Dendritic cell treated with granulocyte-macrophage colony-stimulating factor and Interleukin-4, amounts not matched to agents 40 ng/mL and 50 ng/mL, for 4 days (primary cell): ENCODE measurements at regions not wholly inside any gene's neighbourhood (a gene's known extent, or its start where the extent isn't known, plus 50 kb on each side); places are given as distances from the start of the nearest gene placed in this dataset.
"Not testable (repeated sequence)": the region's sequence is repeated elsewhere in the genome, so short reads cannot be mapped to it uniquely, and the experiment has no call there.

Source experiments
- H3K27ac Mint-ChIP-seq: one replicate; pipeline ENCODE4 v1.8.0; 2022; ENCODE audit warnings: mild to moderate bottlenecking, mixed read lengths
- H3K27me3 Mint-ChIP-seq: one replicate; pipeline ENCODE4 v1.8.0; 2022; ENCODE audit warnings: mild to moderate bottlenecking, mixed read lengths
- H3K36me3 Mint-ChIP-seq: one replicate; pipeline ENCODE4 v1.8.0; 2022; ENCODE audit warnings: low read depth, mixed read lengths
- H3K4me1 Mint-ChIP-seq: one replicate; pipeline ENCODE4 v1.8.0; 2022; ENCODE audit warnings: low read depth, mixed read lengths
- H3K4me3 Mint-ChIP-seq: one replicate; pipeline ENCODE4 v1.8.0; 2022; ENCODE audit warnings: mild to moderate bottlenecking, moderate library complexity, mixed read lengths
- H3K9me3 Mint-ChIP-seq: one replicate; pipeline ENCODE4 v1.8.0; 2022; ENCODE audit warnings: mixed read lengths
- intact Hi-C: fragments of 100-400 bp; cut with micrococcal nuclease; formaldehyde crosslinking; loops from one replicate; pipeline ENCODE4 v1.15.0; 2022

DNA sequence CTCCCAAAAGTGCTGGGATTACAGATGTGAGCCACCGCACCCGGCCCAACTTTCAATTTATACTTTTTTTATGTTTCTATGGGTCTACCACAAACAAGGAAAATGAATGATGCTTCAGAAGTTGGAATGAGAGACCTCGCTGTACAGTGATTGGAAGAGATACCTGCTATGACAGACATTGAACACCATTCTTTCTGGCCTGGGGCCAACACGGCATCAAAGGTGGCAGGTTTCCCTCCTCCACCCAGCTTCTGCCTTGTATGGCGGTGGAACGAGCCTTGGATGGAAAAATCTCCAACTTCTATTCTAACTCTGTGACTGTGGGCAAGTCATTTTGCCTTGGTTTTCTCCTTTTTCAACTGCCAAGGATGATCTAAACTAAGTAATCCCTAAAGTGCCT lies 117.8 kb upstream of the FAM174B start:
- Mint-ChIP-seq H3K4me3 (no peak overlapping the region), H3K4me1 (peaks cover 11% of the 10 kb centered on the region), H3K9me3 (peaks cover 10% of the 10 kb centered on the region), H3K27ac (no peak overlapping the region), H3K36me3 (peaks cover 6% of the 10 kb centered on the region), H3K27me3 (no peaks in the 10 kb centered on the region)
- intact Hi-C loops = no loop called here

DNA sequence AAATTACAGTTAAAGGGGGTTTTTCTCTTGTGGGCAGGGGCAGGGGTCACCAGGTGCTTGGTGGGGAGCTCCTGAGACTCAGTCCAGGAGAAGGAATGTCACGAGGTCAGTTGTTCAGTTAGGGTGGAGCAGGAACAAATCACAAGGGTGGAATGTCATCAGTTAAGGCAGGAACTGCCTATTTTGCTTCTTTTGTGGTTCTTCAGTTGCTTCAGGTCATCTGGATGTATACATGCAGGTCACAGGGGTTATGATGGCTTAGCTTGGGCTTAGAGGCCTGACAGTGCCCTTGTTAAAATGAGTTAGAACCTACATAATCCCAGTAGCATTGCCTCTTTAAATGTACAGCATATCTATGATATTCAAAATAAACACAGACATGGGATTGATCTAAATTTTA lies 120.2 kb upstream of the CHD2 start:
- Mint-ChIP-seq H3K4me1 (peaks cover 8% of the 10 kb centered on the region), H3K9me3 (peaks cover 17% of the 10 kb centered on the region), H3K27ac (no peak overlapping the region), H3K36me3 (peaks cover 8% of the 10 kb centered on the region), H3K4me3 (no peak overlapping the region), H3K27me3 (no peaks in the 10 kb centered on the region)
- intact Hi-C loops = no loop called here

DNA sequence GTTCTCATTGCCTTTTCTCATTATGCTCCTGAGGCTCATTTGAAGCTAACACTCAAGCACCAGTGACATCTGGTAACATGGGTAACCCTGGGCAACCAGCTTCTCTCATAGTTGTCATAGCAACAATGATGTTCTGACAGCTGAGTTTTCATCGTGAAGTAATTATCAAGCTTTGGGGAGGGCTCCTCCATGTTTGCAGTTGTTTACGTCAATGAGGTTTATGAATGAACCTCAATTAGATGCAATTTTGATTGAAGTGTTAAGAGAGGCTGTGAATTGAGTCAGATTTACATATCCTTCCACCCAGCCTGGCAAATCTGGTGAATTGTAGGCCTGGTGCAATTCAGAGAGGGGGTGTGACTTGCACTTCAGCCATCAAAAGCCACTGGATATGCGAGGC lies 119.3 kb upstream of the CHD2 start:
- no peak overlapping the region for H3K4me3 Mint-ChIP-seq
- no peaks in the 10 kb centered on the region for H3K27me3 Mint-ChIP-seq
- H3K4me1 Mint-ChIP-seq = peaks cover 8% of the 10 kb centered on the region
- peaks cover 8% of the 10 kb centered on the region for H3K36me3 Mint-ChIP-seq
- intact Hi-C loops = no loop called here
- H3K9me3 Mint-ChIP-seq = peaks cover 17% of the 10 kb centered on the region
- H3K27ac Mint-ChIP-seq = no peak overlapping the region

DNA sequence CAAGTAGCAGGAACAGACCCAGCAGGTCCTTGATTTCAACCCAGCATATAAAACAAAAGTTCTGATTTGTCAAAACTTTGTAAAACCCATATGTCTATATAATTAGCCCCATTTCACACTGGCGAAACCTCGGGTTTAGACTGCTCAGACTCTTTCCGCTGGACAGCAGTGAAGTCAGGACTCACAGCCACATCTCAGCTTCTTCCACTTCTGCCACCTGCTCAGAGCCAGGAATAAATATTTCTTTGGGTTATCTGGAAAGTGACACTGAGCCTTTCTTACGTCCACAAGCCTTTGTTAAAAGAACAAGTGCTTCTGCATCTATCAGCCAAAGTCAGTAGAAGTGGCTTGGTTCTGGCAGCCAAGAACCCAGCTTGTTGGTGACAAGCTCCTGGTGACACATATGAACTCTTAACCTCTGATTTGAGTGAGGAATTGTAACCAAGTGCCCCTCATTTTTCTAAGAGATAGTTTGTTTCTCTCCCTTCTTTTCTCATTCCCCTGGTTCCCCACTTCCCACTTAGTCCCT lies 118.1 kb upstream of the CHD2 start:
- Mint-ChIP-seq H3K9me3 (peaks cover 17% of the 10 kb centered on the region), H3K36me3 (peaks cover 8% of the 10 kb centered on the region), H3K27ac (peak overlapping the region; percentile 11), H3K4me1 (peaks cover 8% of the 10 kb centered on the region), H3K27me3 (no peaks in the 10 kb centered on the region), H3K4me3 (no peak overlapping the region)
- intact Hi-C loops = no loop called here

DNA sequence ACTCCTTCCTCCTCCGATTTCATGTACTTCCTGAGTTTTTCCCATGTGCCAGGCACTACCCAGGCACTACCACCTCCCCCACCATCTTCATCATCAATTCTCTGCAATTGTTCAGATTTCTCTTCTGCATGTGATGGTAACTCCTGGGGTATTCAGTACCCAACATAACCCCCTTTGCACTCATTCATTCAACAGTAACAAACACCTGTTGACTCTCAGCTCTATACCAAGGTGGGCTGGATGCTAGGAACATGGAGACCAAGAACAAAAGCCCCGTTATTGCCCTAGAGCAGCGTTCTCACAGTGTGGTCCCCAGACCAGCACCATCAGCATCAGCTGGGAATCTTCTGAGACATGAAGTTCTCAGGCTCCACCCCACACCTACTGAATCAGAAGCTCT lies 113.0 kb upstream of the CHD2 start:
- no peaks in the 10 kb centered on the region for H3K27me3 Mint-ChIP-seq
- intact Hi-C loops = no loop called here
- H3K4me3 Mint-ChIP-seq = no peak overlapping the region
- H3K36me3 Mint-ChIP-seq = no peaks in the 10 kb centered on the region
- H3K4me1 Mint-ChIP-seq = peaks cover 12% of the 10 kb centered on the region
- no peak overlapping the region for H3K27ac Mint-ChIP-seq
- H3K9me3 Mint-ChIP-seq = peaks cover 12% of the 10 kb centered on the region

DNA sequence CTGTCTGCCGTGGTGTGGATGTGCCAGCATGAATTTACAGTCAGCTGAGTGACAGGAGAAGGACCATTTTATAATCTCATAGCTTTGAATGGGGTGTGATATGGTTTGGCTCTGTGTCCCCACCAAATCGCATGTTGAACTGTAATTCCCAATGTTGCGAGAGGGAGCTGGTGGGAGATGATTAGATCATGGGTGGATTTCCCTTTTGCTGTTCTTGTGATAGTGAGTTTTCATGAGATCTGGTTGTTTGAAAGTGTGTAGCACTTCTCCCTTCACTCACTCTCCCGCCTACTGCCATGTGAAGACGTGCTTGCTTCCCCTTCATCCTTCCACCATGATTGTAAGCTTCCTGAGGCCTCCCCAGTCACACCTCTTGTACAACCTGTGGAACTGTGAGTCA lies 111.9 kb upstream of the CHD2 start:
- Mint-ChIP-seq H3K9me3 (peaks cover 12% of the 10 kb centered on the region), H3K36me3 (no peaks in the 10 kb centered on the region), H3K4me3 (no peak overlapping the region), H3K4me1 (peaks cover 9% of the 10 kb centered on the region), H3K27me3 (no peaks in the 10 kb centered on the region), H3K27ac (no peak overlapping the region)
- intact Hi-C loops = no loop called here

DNA sequence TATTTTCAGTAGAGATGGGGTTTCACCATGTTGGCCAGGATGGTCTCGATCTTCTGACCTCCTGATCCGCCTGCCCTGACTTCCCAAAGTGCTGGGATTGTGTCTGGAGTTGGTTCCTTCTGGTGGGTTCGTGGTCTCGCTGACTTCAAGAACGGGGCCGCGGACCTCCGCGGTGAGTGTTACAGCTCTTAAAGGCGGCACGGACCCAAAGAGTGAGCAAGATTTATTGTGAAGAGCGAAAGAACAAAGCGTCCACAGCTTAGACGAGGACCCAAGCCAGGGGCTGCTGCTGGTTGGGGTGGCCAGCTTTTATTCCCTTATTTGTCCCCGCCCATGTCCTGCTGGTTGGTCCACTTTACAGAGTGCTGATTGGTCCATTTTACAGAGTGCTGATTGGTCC lies 111.3 kb upstream of the CHD2 start:
- H3K36me3 Mint-ChIP-seq, H3K27ac Mint-ChIP-seq, H3K27me3 Mint-ChIP-seq, intact Hi-C loops, H3K4me3 Mint-ChIP-seq, H3K4me1 Mint-ChIP-seq: not testable (repeated sequence)
- H3K9me3 Mint-ChIP-seq = peaks cover 12% of the 10 kb centered on the region

DNA sequence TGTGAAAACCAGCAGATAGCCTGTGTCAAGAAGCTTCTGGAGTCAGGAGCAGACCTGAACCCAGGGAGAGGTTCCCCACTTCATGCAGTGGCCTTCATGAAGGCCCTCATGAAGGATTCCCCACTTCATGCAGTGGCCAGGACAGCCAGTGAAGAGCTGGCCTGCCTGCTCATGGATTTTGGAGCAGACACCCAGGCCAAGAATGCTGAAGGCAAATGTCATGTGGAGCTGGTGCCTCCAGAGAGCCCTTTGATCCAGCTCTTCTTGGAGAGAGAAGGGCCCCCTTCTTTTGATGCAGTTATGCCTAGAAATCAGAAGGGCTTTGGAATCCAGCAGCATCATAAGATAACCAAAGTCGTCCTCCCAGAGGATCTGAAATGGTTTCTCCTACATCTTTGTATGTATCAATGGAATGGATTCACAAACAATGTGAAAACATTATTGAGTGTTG lies 103.9 kb upstream of the CHD2 start:
- Mint-ChIP-seq H3K4me1 (peaks cover 27% of the 10 kb centered on the region), H3K36me3 (no peaks in the 10 kb centered on the region), H3K27me3 (no peaks in the 10 kb centered on the region), H3K4me3 (no peak overlapping the region), H3K27ac (no peak overlapping the region), H3K9me3 (no peaks in the 10 kb centered on the region)
- intact Hi-C loops = no loop called here

DNA sequence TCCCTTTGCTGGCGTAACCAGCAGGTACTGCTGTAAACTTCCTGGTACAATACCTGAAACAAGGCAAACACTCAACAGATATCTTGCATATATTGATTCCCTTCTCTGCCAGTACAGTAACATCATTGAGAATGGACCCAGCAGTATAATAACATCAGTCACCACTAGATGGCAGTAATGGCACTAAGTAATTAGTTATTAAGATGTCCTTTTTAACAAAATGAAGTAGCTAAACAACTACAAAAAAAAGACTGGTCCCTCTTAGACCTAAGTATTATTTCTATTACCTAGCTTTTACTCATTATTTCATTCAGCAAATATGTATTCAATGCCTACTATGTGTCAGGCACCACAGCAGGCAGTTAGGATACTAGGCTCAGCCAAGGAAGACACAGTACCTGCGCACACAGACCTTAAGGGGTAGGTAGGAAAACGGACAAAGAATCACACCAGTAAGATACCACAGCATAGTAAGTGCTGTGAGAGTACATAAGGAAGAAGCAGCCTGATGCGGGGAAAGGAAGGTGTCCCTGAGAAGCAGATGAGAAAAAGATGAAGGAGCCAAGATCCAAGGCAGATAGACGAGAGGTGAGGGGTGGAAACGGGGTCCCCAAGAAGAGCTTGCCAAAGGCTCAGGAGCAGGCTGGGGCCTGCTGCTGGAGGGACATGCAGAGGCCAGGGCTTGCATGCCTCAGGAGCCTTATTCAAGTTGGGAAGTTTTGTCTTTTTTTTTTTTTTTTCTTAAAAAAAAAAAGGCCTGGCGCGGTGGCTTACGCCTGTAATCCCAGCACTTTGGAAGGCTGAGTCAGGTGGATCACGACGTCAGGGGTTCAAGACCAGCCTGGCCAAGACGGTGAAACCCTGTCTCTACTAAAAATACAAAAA lies 102.7 kb upstream of the CHD2 start:
- Mint-ChIP-seq H3K4me3 (no peak overlapping the region), H3K36me3 (no peaks in the 10 kb centered on the region), H3K27ac (peak overlapping the region; percentile 72), H3K4me1 (peaks cover 39% of the 10 kb centered on the region), H3K9me3 (no peaks in the 10 kb centered on the region), H3K27me3 (no peaks in the 10 kb centered on the region)
- intact Hi-C loops = loop anchor here (1.0 kb wide), 1 partner anchor 121 kb away; no protein-coding TSS in a partner anchor

DNA sequence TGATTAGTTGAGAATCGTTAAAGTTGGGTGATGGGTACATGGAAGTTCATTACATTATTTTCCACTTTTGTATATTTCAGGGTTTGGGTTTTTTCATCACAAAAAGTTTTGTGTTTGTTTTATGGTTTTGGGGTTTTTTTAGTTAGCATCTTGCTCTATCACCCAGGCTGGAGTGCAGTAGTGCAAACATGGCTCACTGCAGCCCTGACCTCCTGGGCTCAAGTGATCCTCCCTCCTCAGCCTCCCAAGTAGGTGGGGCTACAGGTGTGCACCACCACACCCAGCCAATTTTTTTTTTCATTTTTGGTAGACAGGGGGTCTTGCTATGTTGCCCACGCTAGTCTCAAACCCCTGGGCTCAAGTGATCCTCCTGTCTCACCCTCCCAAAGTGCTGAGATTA lies 100.1 kb upstream of the CHD2 start:
- peak overlapping the region; percentile 89 for H3K27ac Mint-ChIP-seq
- no peaks in the 10 kb centered on the region for H3K36me3 Mint-ChIP-seq
- intact Hi-C loops = no loop called here
- peaks cover 58% of the 10 kb centered on the region for H3K4me1 Mint-ChIP-seq
- H3K9me3 Mint-ChIP-seq = no peaks in the 10 kb centered on the region
- no peaks in the 10 kb centered on the region for H3K27me3 Mint-ChIP-seq
- no peak overlapping the region for H3K4me3 Mint-ChIP-seq

DNA sequence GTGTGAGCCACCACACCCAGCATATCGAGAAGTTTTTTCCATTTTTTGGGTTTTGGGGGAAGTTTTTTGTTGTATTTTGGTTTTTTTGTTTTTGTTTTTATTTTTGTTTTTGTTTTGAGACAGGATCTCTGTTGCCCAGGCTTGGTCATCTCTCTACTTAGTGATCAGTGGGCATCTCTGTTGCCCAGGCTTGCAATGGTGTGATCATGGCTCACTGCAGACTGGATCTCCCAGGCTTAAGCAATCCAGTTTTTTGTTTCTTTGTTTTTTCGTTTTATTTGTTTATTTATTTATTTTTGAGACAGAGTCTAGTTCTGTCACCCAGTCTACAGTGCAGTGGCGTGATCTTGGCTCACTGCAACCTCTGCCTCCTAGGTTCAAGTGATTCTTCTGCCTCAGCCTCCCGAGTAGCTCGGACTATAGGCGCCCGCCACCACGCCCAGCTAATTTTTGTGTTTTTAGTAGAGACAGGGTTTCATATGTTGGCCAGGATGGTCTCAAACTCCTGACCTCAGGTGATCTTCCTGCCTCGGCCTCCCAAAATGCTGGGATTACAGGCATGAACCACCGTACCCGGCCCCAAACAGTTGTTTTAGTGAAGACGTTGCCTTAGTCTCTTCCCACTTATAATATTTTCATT lies 99.6 kb upstream of the CHD2 start:
- H3K27ac Mint-ChIP-seq = peak overlapping the region; percentile 89
- H3K9me3 Mint-ChIP-seq, intact Hi-C loops, H3K36me3 Mint-ChIP-seq, H3K4me3 Mint-ChIP-seq, H3K27me3 Mint-ChIP-seq: not testable (repeated sequence)
- H3K4me1 Mint-ChIP-seq = peaks cover 58% of the 10 kb centered on the region

DNA sequence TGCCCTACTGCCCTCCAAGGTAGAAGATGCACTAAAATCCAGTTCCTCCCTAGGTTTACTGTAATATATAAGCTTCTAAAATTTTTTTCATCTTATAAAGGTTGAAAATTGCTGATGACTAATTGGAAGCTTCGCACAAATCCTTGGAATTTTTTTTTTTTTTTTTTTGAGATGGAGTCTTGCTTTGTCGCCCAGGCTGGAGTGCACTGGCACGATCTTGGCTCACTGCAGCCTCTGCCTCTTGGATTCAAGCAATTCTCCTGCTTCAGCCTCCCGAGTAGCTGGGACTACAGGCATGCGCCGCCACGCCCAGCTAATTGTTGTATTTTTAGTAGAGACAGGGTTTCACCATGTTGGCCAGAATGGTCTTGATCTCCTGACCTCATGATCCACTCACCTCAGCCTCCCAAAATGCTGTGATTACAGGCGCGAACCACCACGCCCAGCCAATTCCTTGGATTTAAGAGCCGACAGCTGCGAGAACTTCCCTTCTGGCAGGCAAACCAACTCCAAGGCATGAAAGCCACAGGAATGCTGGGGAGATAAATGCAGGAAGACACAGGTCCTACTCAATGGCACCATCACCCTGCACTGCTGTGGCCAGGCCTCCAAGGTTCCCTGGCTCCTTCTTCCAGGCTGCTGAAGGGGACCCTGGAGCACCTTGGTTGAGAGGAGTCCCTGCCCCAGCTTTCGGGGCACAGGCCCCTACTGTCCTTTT lies 98.9 kb upstream of the CHD2 start:
- intact Hi-C loops, H3K27me3 Mint-ChIP-seq, H3K9me3 Mint-ChIP-seq, H3K36me3 Mint-ChIP-seq: not testable (repeated sequence)
- peak overlapping the region; percentile 89 for H3K27ac Mint-ChIP-seq
- peaks cover 59% of the 10 kb centered on the region for H3K4me1 Mint-ChIP-seq
- H3K4me3 Mint-ChIP-seq = peak overlapping the region; percentile 61

DNA sequence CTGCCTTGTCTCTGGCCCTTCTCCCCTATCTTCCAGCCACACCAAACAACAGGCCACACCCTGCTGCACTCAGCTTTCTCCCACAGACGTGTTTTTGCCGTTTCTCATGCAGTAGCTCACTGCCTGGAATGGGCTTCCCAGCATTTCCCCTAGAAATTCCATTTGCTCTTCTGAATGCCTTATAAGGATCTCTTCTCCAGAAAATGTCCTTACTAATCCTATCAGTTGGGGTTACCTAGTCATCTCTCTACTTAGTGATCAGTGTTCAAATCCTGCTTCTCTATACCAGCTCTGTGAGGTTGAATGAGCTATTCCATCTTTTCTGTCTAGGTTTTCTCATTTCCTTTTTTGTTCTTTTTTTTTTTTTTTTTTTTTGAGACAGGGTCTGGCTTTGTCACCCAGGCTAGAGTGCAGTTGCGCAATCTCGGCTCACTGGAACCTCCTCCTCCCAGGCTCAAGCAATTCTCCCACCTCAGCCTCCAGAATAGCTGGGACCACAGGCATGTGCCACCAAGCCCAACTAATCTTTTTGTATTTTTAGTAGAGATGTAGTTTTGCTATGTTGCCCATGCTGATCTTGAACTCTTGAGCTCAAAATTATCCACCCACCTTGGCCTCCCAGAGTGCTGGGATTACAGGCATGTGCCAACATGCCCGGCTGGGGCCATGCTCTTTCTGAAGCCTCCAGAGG lies 98.2 kb upstream of the CHD2 start:
- no peaks in the 10 kb centered on the region for H3K36me3 Mint-ChIP-seq
- H3K9me3 Mint-ChIP-seq = no peaks in the 10 kb centered on the region
- peak overlapping the region; percentile 89 for H3K27ac Mint-ChIP-seq
- H3K4me1 Mint-ChIP-seq = peaks cover 64% of the 10 kb centered on the region
- H3K4me3 Mint-ChIP-seq = peak overlapping the region; percentile 61
- intact Hi-C loops = no loop called here
- no peaks in the 10 kb centered on the region for H3K27me3 Mint-ChIP-seq

DNA sequence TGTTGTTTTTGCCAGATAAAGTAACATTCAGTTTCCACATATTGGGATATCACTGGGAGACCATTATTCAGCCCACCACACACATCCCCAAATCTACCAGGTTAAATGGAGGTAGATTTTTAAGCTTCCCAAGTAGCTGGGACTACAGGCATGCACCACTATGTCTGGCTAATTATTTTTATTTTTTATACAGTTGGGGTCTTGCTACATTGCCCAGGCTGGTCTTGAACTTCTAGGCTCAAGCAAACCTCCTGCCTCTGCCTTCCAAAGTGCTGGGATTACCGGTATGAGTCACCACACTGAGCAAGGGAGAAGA lies 96.6 kb upstream of the CHD2 start:
- Mint-ChIP-seq H3K4me1 (peaks cover 70% of the 10 kb centered on the region), H3K36me3 (peaks cover 10% of the 10 kb centered on the region), H3K27me3 (no peaks in the 10 kb centered on the region), H3K4me3 (no peak overlapping the region), H3K27ac (peak overlapping the region; percentile 87), H3K9me3 (no peaks in the 10 kb centered on the region)
- intact Hi-C loops = no loop called here
